ENCODE measurements at regions not wholly inside any gene's neighbourhood (a gene's known extent, or its start where the extent isn't known, plus 50 kb on each side); places are given as distances from the start of the nearest gene placed in this dataset.

- H3K4me3 ChIP-seq, result no peak overlapping the region
- no peaks in the 10 kb centered on the region for H3K27me3 ChIP-seq
- no peaks in the 10 kb centered on the region for H3K9me3 ChIP-seq
- intact Hi-C loops (cut with DNase I; ENCODE audit: low total_unique reads), result no loop called here
- no peak for TF ChIP-seq CTCF (IDR thresholded peaks at IDR 0.05)
- H3K36me3 ChIP-seq, result no peaks in the 10 kb centered on the region
- DNase-seq, result no peak
- H3K27ac ChIP-seq, result no peak overlapping the region
- H3K4me1 ChIP-seq, result peaks cover 0 to 4% (median 0%) of the 10 kb centered on the region in 4 donors
Observed at GRCh38 chr13:73496711-73497110, 437.9 kb downstream of the KLF5 start.

- peaks cover 0 to 4% (median 0%) of the 10 kb centered on the region in 4 donors for H3K4me1 ChIP-seq
- H3K36me3 ChIP-seq, result no peaks in the 10 kb centered on the region
- no peaks in the 10 kb centered on the region for H3K27me3 ChIP-seq
- H3K27ac ChIP-seq, result no peak overlapping the region
- intact Hi-C loops (cut with DNase I; ENCODE audit: low total_unique reads), result no loop called here
- TF ChIP-seq CTCF (IDR thresholded peaks at IDR 0.05), result no peak
- no peak overlapping the region for H3K4me3 ChIP-seq
- no peak for DNase-seq
- H3K9me3 ChIP-seq, result no peaks in the 10 kb centered on the region
Observed at GRCh38 chr13:73492811-73493210, 434.0 kb downstream of the KLF5 start.

GRCh38 chr13:73482556-73482955 lies 423.8 kb downstream of the KLF5 start:
- Histone ChIP-seq H3K36me3 (no peaks in the 10 kb centered on the region), H3K27ac (no peak overlapping the region), H3K27me3 (no peaks in the 10 kb centered on the region), H3K9me3 (no peaks in the 10 kb centered on the region), H3K4me3 (no peak overlapping the region), H3K4me1 (peaks cover 0 to 15% (median 4%) of the 10 kb centered on the region in 4 donors)
- no peak for DNase-seq
- intact Hi-C loops (cut with DNase I; ENCODE audit: low total_unique reads), result no loop called here
- TF ChIP-seq CTCF (IDR thresholded peaks at IDR 0.05), result no peak

GRCh38 chr13:73481886-73482445 lies 423.2 kb downstream of the KLF5 start:
- Histone ChIP-seq H3K4me3 (no peak overlapping the region), H3K4me1 (peaks cover 0 to 15% (median 4%) of the 10 kb centered on the region in 4 donors), H3K36me3 (no peaks in the 10 kb centered on the region), H3K27me3 (no peaks in the 10 kb centered on the region), H3K27ac (no peak overlapping the region), H3K9me3 (no peaks in the 10 kb centered on the region)
- no peak for TF ChIP-seq CTCF (IDR thresholded peaks at IDR 0.05)
- intact Hi-C loops (cut with DNase I; ENCODE audit: low total_unique reads), result no loop called here
- no peak for DNase-seq

- peaks cover 0 to 15% (median 4%) of the 10 kb centered on the region in 4 donors for H3K4me1 ChIP-seq
- TF ChIP-seq CTCF (IDR thresholded peaks at IDR 0.05), result no peak
- H3K27ac ChIP-seq, result no peak overlapping the region
- no peaks in the 10 kb centered on the region for H3K36me3 ChIP-seq
- H3K27me3 ChIP-seq, result no peaks in the 10 kb centered on the region
- intact Hi-C loops (cut with DNase I; ENCODE audit: low total_unique reads), result no loop called here
- H3K9me3 ChIP-seq, result no peaks in the 10 kb centered on the region
- no peak overlapping the region for H3K4me3 ChIP-seq
- DNase-seq, result no peak
Observed at GRCh38 chr13:73480779-73481559, 422.2 kb downstream of the KLF5 start.

All from tibial artery (tissue), 4 donors.